ENCODE measurements at regions not wholly inside any gene's neighbourhood (a gene's known extent, or its start where the extent isn't known, plus 50 kb on each side); places are given as distances from the start of the nearest gene placed in this dataset.
"Not testable (repeated sequence)": the region's sequence is repeated elsewhere in the genome, so short reads cannot be mapped to it uniquely, and the experiment has no call there.

- DNase-seq (ENCODE audit: low read depth): not testable (repeated sequence)
These were observed 122.5 kb upstream of the FBXO28 start for GRCh38 chr1:223991297-223991857.

DNA sequence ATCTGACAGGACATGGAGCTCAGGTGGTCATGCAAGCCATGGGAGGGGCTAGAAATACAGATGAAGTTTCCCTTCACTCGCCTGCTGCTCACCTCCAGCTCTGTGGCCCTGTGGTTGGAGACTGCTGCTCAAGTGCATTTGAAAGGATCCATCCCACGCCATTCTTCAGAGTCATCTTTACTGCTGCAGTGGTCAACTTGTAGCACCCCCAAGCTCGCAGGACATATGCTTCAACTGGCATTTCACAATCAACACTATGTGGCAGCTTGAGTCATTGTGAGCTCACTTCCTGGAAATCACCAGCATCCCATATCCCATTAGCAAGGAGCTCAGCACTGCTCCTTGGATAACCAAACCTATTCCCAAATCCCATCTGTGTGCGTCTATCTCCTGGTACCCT, 116.2 kb upstream of the TP53BP2 start:
- peak; percentile 66 for DNase-seq (ENCODE audit: low read depth)

DNA sequence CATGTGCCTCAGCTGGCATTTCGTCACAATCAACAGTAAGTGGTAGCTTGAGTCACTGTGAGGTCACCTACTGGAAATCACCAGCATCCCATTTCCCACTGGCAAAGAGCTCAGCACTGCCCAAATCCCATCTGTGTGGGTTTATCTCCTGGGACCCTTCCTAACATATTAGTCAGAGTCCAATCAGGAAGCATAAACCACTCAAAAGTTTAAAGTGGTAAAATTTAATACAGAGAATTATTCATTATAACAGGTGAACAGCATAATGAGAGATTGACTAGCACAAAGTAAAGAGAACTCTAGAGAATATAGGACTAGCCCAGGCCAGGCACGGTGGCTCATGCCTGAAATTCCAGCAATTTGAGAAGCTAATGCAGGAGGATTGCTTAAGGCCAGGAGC, 107.1 kb upstream of the TP53BP2 start:
- DNase-seq (ENCODE audit: low read depth): peak; percentile 16

GRCh38 chr1:223951551-223951950, 105.8 kb upstream of the TP53BP2 start:
- DNase-seq (ENCODE audit: low read depth): not testable (repeated sequence)

GRCh38 chr1:223949944-223950343, 104.2 kb upstream of the TP53BP2 start:
- DNase-seq (ENCODE audit: low read depth): not testable (repeated sequence)

DNA sequence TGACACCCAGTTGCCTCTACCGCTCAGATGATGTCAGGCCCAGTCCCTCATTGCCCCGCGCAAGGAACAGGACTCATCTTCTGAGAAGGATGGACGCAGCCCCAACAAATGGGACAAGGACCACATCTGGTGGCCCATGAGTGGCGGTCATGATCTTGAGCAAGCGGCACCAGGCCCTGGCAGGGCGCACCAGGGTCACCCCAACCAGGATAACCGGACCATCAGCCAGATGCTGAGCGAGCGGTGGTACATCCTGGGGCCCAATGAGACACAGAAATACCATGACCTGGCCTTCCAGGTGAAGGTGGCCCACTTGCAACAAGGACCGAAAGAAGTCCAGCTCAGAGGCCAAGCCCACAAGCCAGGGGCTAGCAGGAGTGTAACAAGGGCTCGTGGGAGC, 102.3 kb upstream of the TP53BP2 start:
- DNase-seq (ENCODE audit: low read depth): not testable (repeated sequence)

DNA sequence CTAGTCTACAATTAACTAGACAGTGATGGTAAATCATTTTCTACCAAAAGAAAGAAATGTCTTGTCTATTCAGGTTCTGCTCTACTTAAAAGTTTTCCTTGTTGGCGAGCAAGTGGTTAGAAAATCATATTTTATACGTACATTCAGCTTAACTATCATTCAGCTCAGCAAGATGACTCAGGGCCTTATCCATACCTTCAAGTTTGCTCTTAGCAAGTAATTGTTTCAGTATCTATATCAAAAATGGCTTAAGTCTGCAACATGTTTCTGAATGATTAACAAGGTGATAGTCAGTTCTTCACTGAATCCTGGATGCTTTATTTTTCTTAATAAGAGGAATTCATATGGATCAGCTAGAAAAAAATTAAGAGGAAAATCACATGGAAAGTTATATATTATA, 90.8 kb upstream of the TP53BP2 start:
- not testable (repeated sequence) for DNase-seq (ENCODE audit: low read depth)

DNA sequence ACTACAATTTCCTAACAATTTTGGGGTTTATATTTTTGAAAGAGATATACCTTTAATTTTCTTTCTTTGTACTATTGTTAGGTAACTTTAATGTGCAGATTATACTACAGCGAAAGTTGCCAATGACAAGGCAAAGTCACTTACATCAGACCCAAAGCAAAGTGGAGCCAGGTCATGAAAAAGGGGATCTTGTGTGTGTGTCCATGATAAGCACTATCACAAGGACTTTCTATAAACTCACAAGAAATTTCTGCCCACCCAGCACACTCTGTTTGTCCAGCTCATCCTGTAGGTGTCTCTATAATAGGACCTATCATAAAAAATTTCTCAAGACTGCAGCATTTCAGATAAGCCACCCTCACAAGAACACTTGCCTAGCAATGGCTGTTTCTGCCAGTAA, 85.7 kb upstream of the TP53BP2 start:
- not testable (repeated sequence) for DNase-seq (ENCODE audit: low read depth)

GRCh38 chr1:223920805-223921204, 75.1 kb upstream of the TP53BP2 start:
- DNase-seq (ENCODE audit: low read depth): not testable (repeated sequence)

DNA sequence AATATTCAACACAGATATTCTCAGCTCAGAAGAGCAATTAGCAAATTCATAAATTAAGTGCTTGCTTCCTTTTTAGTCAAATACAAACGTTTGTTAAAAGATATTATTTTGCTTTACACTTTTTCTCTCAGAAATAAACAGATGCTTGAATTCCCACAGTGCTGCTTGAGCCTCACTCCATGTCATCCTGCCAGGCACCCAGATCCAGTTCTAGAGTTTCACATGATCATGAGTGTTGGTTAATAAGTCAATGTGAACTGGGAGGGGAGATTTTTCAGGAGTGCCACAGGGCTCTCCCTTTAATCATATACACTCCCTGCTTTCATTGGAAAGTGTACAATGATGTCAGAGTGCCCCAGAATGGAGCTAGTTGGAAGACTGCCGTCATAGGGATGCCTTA, 69.7 kb upstream of the TP53BP2 start:
- not testable (repeated sequence) for DNase-seq (ENCODE audit: low read depth)

GRCh38 chr1:223913715-223914114, 68.0 kb upstream of the TP53BP2 start:
- not testable (repeated sequence) for DNase-seq (ENCODE audit: low read depth)

DNA sequence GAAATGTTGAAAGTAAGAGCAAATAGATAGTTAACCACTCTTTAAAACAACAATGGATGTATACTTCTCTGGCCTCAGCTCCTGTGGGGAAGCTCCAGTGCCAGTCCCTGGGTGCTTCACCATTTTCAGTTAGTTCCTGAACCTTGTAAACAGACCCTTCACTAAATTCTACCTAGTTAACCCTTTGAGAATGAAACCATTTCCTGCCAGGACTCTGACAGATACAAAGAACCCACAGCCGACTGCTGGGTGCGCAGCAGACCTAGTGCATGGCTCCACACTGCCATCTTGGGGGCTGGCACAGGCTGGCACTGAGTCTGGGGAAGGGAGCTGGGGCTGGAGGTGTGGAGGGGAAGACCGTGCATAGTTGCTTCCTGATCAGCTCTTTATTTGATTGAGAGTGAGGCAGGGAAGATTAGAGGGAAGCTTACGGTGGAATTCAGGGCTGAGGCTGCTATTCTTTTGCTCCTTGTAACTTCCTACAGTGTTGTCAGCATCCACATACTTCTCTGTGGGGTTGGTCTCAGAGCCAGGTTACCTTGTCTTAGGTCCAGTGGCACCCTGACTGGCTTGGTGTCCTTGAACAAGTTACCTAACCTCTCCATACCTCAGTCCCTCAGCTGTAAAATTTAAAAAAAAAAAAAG, 62.3 kb upstream of the TP53BP2 start:
- DNase-seq (ENCODE audit: low read depth): not testable (repeated sequence)

DNA sequence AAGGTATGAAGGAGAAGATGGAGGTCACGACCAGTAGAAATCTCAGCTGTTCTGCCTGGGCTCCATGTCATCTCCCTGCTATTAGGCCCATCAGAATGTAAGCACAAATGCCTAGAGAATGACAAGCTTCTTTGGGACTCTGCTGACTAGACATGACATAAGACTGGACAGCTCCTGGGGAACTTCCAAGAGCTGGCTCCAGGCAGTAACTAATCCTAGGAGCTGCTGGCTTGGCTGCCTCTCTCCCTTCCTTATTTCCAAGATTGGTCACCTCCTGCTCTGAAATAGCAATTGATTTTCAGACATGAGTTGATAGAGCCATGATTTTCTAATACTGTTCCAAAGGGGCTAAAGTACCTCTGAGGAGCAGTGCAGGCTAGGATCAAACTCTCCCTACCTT, 57.5 kb upstream of the TP53BP2 start:
- DNase-seq (ENCODE audit: low read depth): not testable (repeated sequence)

- DNase-seq (ENCODE audit: low read depth): peak; percentile 69
These were observed 54.0 kb upstream of the TP53BP2 start for GRCh38 chr1:223899775-223900174.

DNA sequence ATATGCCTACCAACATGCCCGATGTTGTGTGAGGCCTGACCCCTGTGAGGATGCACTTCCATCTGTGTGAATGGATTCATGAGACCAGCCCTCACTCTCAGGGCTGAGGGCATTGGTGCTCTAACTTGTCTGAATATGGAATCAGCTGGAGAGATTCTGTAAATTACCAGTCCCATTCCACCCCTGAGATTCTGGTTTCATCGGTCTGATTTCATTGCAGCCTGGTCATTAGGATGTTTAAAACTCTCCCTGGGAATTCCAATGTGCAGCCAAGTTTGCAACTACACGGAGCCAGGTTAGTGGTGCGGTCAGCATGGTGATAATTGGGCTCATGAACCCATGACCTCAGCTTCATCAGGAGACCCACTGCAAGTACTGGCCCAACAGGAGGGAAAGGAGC, 51.4 kb upstream of the TP53BP2 start:
- DNase-seq (ENCODE audit: low read depth): not testable (repeated sequence)

- DNase-seq (ENCODE audit: low read depth): peak; percentile 22
These were observed 50.2 kb upstream of the TP53BP2 start for GRCh38 chr1:223895950-223896349.
